ENCODE measurements at regions not wholly inside any gene's neighbourhood (a gene's known extent, or its start where the extent isn't known, plus 50 kb on each side); places are given as distances from the start of the nearest gene placed in this dataset.

DNA sequence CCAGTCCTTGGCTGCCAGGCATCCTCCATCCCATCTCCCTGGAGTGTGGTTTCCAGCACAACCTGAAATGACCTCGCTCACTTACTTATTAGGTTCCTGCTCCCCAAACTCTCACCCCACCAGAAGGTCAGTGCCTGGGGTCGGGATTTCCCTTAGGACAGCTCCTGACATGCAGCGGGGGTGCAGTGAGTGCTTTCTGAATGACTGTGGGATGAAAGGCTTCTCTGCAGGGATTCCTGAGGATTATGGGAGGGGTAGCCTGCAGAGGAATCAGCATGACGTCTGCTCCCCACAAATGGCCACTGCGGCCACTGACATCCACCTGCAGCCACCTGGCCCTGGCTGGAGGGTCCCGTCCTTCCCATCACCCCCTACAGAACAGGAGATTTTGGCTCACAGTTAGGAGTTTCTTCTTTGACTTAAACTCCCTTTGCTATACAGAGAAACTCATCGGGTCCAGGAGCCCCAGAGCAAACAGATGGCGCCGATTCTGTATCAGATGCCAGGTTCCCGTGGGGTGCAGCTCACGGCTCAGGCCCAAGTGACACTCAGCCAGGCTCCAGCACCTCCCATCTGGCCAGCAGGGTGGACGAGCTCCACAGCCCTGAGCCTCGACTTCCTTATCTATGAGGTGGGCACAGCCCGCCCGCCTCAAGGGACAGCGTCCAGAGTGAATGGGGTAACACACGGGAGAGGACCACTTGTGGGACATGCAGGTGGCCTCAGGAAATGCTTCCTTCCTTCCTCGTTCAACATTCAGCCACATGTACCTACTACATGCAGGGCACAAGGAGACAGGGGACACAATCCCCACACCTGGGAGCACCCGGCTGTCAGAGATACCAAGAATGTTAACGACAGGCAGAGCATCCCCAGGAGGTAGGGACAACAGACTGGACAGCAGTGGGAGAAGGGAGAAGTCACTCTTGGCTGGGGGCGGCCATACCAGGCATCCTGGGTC, 69.8 kb downstream of the RMI2 start:
- TF ChIP-seq, protein P1, sequence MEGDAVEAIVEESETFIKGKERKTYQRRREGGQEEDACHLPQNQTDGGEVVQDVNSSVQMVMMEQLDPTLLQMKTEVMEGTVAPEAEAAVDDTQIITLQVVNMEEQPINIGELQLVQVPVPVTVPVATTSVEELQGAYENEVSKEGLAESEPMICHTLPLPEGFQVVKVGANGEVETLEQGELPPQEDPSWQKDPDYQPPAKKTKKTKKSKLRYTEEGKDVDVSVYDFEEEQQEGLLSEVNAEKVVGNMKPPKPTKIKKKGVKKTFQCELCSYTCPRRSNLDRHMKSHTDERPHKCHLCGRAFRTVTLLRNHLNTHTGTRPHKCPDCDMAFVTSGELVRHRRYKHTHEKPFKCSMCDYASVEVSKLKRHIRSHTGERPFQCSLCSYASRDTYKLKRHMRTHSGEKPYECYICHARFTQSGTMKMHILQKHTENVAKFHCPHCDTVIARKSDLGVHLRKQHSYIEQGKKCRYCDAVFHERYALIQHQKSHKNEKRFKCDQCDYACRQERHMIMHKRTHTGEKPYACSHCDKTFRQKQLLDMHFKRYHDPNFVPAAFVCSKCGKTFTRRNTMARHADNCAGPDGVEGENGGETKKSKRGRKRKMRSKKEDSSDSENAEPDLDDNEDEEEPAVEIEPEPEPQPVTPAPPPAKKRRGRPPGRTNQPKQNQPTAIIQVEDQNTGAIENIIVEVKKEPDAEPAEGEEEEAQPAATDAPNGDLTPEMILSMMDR (IDR thresholded peaks at IDR 0.05; ENCODE audit: low read depth, low read length) = no peak
- TF ChIP-seq EZH2phosphoT487 (IDR thresholded peaks at IDR 0.05; ENCODE audit: low read depth) = no peak
